ENCODE measurements at regions not wholly inside any gene's neighbourhood (a gene's known extent, or its start where the extent isn't known, plus 50 kb on each side); places are given as distances from the start of the nearest gene placed in this dataset.

- no peak for TF ChIP-seq ZNF425 (CRISPR knock-in tag; conservative IDR thresholded peaks at IDR 0.05)
These were observed 1167.5 kb downstream of the AACS start (continued) for GRCh38 chr12:126232711-126233110.

- Mint-ChIP-seq H3K4me3 (no peak overlapping the region), H3K9me3 (peaks cover 87% of the 10 kb centered on the region), H3K27ac (no peak overlapping the region), H3K4me1 (no peaks in the 10 kb centered on the region), H3K27me3 (ENCODE audit: low read depth) (peaks cover 10% of the 10 kb centered on the region; the same call in 1 of the 2 replicates), H3K36me3 (peaks cover 76% of the 10 kb centered on the region)
- ChIA-PET CTCF (no interaction called here), POLR2A (no interaction called here)
- DNase-seq (ENCODE audit: low spot score): no peak
- no peak for TF ChIP-seq ATF3 (CRISPR knock-in tag; conservative IDR thresholded peaks at IDR 0.05)
- no peak for TF ChIP-seq SOX15 (CRISPR knock-in tag; IDR thresholded peaks at IDR 0.05)
- TF ChIP-seq E2F1 (CRISPR knock-in tag; IDR thresholded peaks at IDR 0.05): no peak
- TF ChIP-seq ZNF512 (CRISPR knock-in tag; IDR thresholded peaks at IDR 0.05; ENCODE audit: borderline replicate concordance): no peak
- no peak for TF ChIP-seq ZNF281 (CRISPR knock-in tag; IDR thresholded peaks at IDR 0.05)
- no peak for TF ChIP-seq ZBTB43 (CRISPR knock-in tag; IDR thresholded peaks at IDR 0.05)
- no peak for TF ChIP-seq ATF2 (CRISPR knock-in tag; IDR thresholded peaks at IDR 0.05; ENCODE audit: borderline replicate concordance, low read depth)
- TF ChIP-seq GRHL2 (CRISPR knock-in tag; IDR thresholded peaks at IDR 0.05; ENCODE audit: insufficient replicate concordance, severe bottlenecking): no peak
- no peak for TF ChIP-seq CREB1 (CRISPR knock-in tag; IDR thresholded peaks at IDR 0.05)
- ATAC-seq: no peak
These were observed 1168.4 kb downstream of the AACS start for GRCh38 chr12:126233625-126234024.

- Mint-ChIP-seq H3K4me3 (no peak overlapping the region), H3K27me3 (ENCODE audit: low read depth) (peaks cover 12% of the 10 kb centered on the region), H3K9me3 (peaks cover 88% of the 10 kb centered on the region), H3K4me1 (no peaks in the 10 kb centered on the region), H3K27ac (no peak overlapping the region), H3K36me3 (peaks cover 76% of the 10 kb centered on the region)
- no peak for DNase-seq (ENCODE audit: low spot score)
- ChIA-PET CTCF (no interaction called here), POLR2A (no interaction called here)
- no peak for ATAC-seq
- no peak for TF ChIP-seq ZNF396 (CRISPR knock-in tag; IDR thresholded peaks at IDR 0.05; ENCODE audit: borderline replicate concordance)
- no peak for TF ChIP-seq ZMAT4 (CRISPR knock-in tag; IDR thresholded peaks at IDR 0.05)
- no peak for TF ChIP-seq TEAD4 (CRISPR knock-in tag; IDR thresholded peaks at IDR 0.05)
- no peak for TF ChIP-seq MYBL2 (CRISPR knock-in tag; IDR thresholded peaks at IDR 0.05)
- TF ChIP-seq HMGXB4 (CRISPR knock-in tag; IDR thresholded peaks at IDR 0.05): no peak
- no peak for TF ChIP-seq JUN (CRISPR knock-in tag; IDR thresholded peaks at IDR 0.05)
- no peak for TF ChIP-seq ZBTB43 (CRISPR knock-in tag; IDR thresholded peaks at IDR 0.05)
These were observed 1178.7 kb downstream of the AACS start for GRCh38 chr12:126243814-126244440.
